ENCODE measurements at regions not wholly inside any gene's neighbourhood (a gene's known extent, or its start where the extent isn't known, plus 50 kb on each side); places are given as distances from the start of the nearest gene placed in this dataset.

GRCh38 chr13:76459863-76460262 lies 426.3 kb downstream of the KCTD12 start:
- TF ChIP-seq GABPA (IDR thresholded peaks at IDR 0.05; ENCODE audit: borderline replicate concordance, insufficient read depth, low read length) (no peak), CTCF (IDR thresholded peaks at IDR 0.05; ENCODE audit: control extremely low read depth in 1 of 3, insufficient read depth in 1 of 3, low read depth in 1 of 3, low read length in 3 of 3) (no peak), CHD1 (IDR thresholded peaks at IDR 0.05; ENCODE audit: low read depth, low read length) (no peak), CEBPB (IDR thresholded peaks at IDR 0.05; ENCODE audit: low read depth, low read length) (no peak), SP1 (IDR thresholded peaks at IDR 0.05; ENCODE audit: low read depth, low read length) (no peak), GTF2F1 (IDR thresholded peaks at IDR 0.05; ENCODE audit: borderline replicate concordance, low read depth, low read length) (no peak), POLR2AphosphoS5 (IDR thresholded peaks at IDR 0.05; ENCODE audit: low read depth, low read length) (no peak)
- TF ChIP-seq, protein P1, sequence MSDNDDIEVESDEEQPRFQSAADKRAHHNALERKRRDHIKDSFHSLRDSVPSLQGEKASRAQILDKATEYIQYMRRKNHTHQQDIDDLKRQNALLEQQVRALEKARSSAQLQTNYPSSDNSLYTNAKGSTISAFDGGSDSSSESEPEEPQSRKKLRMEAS (IDR thresholded peaks at IDR 0.05): no peak

All from H1 (cell line).